HG03521 (cell line): ENCODE measurements at regions not wholly inside any gene's neighbourhood (a gene's known extent, or its start where the extent isn't known, plus 50 kb on each side); places are given as distances from the start of the nearest gene placed in this dataset.
"Not testable (repeated sequence)": the region's sequence is repeated elsewhere in the genome, so short reads cannot be mapped to it uniquely, and the experiment has no call there.

ENCODE experiments used
- ATAC-seq: cut with Tn5 transposase; IDR thresholded peaks from one replicate; pipeline ENCODE4 v1.9.1; 2021; ENCODE audit warnings: mild to moderate bottlenecking, moderate library complexity; ENCODE audit not compliant: unreplicated experiment

- ATAC-seq: no peak
Observed at GRCh38 chr12:17695495-17695894, 394.5 kb downstream of the RERGL start.

DNA sequence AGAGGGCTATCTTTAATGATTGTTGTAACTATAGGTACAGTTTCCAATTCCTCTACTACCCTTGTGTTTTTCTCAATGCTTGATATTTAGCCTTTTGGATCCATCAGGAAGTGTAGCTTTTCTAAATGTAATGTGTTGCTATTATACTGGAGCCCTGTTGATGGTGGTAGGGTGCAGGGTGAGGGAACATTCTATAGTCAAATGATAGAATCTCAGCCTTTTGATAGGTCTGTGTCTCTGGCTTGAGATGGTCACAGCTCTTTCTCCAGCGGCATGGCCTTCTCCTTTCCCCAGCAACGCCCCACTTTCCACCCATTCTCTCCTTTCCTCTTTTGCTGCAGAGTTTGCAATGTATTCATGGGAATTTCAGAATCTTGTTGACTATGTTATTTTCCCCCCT is 398.6 kb downstream of the RERGL start:
- no peak for ATAC-seq

DNA sequence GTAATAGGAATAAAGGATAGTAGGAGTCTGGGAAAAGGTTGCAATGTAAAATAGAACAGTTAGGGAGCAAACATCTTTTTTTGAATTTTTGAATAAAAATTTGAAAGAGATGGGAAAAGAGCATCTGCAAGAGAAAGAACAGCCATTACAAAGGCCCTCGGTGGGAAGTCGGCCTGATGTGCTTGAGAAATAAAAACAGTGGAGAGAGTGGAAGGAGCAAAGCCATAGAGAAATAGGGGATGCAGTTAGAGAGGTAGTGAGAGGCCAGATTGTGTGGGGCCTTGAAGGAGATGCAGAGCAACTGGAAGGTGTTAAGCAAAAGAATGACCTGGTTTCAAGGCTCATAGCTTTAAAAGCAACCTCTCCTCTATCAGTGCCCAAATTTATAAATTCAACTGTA is 409.8 kb downstream of the RERGL start:
- no peak for ATAC-seq

DNA sequence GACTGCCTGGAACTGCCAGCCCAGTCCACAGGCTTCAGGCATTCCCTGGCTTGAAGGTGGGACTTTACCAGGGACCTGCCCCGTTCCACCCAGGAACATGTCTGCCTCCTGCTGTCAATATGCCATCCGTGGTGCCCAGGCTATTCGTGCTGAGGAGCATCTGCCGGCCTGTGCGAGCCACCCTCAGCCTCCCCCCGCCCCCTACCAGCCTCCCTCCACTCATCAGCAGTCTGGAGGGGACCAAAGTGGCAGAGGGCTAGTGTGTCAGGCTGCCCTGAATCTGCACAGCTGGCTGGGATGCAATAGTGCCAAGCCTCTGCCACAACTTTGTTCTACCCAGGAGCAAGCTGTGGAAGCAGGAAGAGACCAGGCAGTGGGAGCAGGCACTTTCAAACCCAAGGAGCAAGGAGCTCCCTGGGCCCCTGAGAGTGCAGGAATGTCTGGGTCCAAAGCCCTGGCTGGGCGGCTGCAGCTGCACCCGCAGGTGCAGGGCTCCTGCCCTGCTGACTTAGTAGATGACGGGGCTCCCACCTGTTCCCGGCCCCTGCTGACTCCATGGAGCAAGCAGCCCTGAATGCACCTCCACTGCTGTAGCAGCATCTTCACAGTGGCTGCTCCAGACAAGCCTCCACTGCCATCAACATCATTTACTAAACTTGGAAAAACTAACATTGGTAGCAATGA is 423.2 kb downstream of the RERGL start:
- ATAC-seq: no peak

- no peak for ATAC-seq
Observed at GRCh38 chr12:17665839-17666238, 424.2 kb downstream of the RERGL start.

GRCh38 chr12:17661250-17661649 is 428.7 kb downstream of the RERGL start:
- no peak for ATAC-seq

GRCh38 chr12:17652436-17652835 is 437.6 kb downstream of the RERGL start:
- no peak for ATAC-seq

DNA sequence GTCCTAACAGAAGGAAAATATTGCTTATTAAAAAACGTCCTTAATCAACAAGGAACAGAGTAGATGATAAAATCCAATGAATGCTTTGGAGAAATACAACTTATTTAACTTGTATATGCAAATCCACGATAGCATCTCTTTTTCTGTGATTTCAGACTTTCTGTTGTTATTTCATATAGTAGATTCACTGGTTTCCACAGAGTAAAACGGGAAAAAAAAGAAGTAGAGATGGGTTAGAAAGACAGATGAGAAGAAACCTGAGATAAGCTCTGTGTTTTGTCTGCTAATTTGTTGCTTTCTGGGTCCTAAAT is 447.7 kb downstream of the RERGL start:
- no peak for ATAC-seq

DNA sequence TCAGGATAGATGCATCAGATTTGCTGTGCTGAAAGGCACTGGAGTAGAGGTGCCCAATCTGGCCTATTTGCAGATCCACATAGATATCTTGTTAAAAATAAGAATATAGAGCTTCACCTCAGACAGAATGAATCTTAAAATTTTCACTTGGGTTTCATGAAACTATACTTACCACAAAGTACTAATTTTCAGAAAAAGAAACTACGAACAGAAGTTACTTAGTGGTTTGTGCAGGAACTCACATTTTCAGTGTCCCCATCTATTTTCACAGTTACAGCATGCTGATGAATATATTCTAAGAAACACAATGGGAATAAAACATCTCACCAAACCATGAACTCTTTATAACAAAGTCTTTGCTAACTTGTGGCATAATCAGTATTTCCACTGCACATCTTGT is 449.4 kb downstream of the RERGL start:
- ATAC-seq: no peak

GRCh38 chr12:17618831-17619230 is 471.2 kb downstream of the RERGL start:
- no peak for ATAC-seq

- ATAC-seq: no peak
Observed at GRCh38 chr12:17609701-17610100, 480.3 kb downstream of the RERGL start.

DNA sequence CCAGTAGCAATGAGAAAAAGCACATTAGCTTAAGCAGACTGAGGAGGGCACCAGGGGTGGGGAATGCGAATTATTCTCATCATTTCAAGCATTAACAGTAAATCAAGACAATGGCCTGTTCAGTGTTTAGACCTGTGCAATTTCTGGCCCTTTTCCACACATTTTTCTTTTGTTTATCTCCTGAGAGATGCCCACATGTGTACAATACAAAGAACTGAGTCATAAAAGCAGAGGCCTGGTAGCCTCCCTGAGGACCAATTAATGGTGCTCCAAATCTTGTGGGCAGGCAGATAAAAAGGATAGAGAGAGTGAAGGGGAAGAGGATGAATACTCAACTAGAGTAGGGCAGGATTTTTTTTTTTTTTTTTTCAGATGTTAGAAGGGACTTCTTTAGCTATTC is 480.8 kb downstream of the RERGL start:
- no peak for ATAC-seq

- ATAC-seq: no peak
Observed at GRCh38 chr12:17595111-17595510, 494.9 kb downstream of the RERGL start.

DNA sequence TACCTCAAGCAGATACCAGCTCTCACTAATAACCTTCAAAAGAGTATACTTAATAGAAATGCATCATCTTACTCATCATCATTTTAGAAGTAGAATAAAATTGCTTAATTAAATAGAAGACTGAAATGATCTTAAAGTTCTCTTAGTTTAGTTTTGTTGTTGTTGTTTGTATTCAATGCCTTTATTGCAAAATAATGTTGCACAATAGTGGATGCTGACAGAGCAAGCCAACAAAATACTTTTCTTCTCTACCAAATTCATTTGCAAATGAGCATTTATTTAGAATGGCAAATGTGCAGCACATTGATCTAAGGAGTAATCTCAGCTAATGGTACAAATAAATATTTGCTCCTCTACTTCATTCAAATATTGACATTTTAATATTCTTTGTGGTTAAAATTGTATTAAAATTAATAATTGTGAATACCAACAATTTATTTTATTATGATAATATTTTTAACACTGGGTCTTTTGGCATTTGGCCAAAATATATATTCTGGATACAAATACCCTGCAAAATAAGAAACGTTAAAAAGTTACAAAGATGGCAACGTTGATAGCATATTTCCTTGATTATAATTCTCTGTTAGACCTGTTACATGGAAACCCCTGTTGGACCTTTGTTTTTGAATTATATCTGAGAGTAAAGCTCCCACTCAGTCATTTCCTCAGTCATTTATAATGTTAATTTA is 496.1 kb downstream of the RERGL start:
- ATAC-seq: no peak

DNA sequence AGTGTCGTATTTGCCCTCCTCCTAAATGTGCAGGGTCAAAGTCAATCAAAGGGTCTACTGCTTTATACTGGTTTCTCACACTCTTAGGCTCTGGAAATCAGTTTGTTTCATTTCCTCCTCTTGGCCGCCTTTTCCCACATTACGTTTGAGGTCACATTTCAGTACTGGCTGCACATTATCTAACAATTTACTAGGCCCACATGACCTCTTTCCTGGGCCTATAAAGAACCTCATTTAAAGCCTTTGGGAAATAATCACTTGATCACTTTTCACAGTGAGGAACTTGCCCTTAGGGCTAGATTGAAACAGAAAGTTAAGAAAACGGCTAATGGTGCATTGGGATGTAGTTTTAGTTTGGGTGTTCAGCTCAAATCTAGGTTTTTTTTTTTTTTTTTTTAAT is 497.5 kb downstream of the RERGL start:
- ATAC-seq: no peak

GRCh38 chr12:17591005-17591681 is 498.9 kb downstream of the RERGL start:
- no peak for ATAC-seq

- ATAC-seq: no peak
Observed at GRCh38 chr12:17588968-17589367, 501.0 kb downstream of the RERGL start.

DNA sequence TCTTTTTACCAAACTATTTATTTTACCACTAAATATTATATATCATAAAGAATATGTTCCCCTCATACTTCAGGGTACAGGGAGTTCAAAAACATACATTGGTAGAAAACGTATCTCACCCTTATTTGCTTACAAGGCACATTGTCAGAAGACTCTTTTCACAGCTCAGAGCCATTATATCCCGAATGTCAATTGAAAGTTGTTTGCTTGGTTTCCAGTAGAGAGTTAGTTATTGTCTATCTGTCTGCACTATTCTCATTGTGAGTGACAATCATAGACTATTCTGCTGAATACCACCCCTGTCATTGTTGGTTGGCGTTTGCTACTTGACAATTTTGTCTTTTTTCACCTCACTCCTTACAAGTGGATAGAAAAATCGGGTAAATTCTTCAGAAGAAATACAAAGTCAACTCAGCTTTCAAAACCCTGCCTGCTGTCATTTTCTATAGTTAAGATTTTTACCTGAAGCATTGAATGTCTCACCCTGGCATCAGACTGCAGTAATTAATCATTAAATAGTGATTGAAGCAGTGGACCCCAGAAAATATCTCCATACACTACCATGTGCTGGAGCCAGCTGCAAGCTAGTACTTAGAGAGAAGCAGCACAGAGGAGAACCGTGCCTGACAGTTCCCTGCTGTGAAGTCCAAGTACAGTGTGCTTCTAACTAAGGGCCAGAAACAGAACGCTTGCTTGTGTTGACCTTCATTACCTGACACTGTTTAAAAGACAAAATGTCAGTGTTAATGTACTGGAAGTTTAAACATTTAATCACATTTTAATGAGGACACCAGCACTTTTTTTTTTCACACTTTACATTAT is 510.6 kb downstream of the RERGL start:
- no peak for ATAC-seq

DNA sequence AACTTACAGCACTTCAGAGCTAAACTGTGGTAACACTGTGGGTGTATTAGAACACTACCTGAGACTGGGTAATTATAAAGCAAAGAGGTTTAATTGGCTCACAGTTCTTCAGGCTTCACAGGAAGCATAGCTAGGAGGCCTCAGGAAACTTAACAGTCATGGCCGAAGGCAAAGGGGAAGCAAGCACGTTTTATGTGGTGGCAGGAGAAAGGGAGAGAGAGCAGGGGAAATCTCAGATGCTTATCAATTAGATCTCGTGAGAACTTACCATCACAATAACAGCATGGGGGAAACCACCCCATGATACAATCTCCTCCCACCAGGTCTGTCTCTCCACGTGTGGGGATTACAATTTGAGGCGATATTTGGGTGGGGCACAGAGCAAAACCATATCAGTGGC is 512.6 kb downstream of the RERGL start:
- ATAC-seq: no peak

DNA sequence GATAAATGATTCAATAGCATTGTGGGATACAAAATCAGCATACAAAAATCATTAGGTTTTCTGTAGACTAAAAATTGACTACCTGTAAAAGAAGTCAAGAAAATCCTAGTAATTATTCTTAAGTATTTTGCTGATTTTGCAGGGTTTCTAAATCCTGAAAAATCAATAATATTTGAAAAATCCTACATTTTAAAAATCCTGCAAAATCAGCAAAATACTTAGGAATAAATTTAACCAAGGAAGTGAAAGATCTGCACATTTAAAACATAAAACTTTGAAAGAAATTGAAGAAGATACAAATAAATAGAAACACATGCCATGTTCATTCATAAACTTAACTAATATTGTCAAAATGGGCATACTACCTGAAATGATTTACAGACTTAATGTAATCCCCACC is 517.7 kb downstream of the RERGL start:
- ATAC-seq: no peak

DNA sequence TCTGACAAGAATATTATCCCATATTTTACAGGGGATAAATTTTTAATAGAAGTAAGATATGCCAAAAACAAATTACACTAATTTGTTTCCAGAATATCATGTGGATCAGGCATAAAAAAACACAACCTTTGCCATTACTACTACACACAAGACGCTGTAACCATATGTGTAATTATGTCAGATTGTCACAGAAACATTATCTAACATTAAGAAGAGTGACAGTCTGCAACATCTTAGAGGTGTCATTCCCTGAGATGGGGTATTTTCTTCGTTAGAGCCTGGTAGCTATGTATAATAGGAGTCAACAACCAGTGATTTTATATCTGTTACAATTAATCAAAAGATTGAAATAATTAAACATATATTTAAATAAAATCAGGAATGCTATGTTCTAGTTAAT is 518.9 kb downstream of the RERGL start:
- no peak for ATAC-seq

DNA sequence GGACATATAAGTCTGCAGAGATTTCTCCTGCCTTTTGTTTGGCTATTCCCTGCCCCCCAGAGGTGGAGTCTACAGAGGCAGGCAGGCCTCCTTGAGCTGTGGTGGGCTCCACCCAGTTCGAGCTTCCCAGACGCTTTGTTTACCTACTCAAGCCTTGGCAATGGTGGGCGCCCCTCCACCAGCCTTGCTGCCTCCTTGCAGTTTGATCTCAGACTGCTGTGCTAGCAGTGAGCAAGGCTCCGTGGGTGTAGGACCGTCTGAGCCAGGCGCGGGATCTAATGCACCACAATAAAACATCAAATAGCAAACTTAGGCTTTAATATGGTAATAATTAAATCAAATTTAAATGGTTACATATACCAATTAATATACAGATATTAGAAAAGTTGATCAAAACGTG is 525.4 kb downstream of the RERGL start:
- not testable (repeated sequence) for ATAC-seq
